HCT116 (cell line): ENCODE measurements at regions not wholly inside any gene's neighbourhood (a gene's known extent, or its start where the extent isn't known, plus 50 kb on each side); places are given as distances from the start of the nearest gene placed in this dataset.
"Not testable (repeated sequence)": the region's sequence is repeated elsewhere in the genome, so short reads cannot be mapped to it uniquely, and the experiment has no call there.

Experiments used
- CTCF ChIP-seq, 3 experiments: fragments of 200-600 bp in 1 of 3; sonication (generic) in 1 of 3; IDR thresholded peaks in 2 of 3; conservative IDR thresholded peaks in 1 of 3; 2 replicates each; pipeline ENCODE4 v1.5.1; 2012 to 2017; ENCODE audit warnings: low read depth in 2 of 3, low read length in 2 of 3, antibody characterized with exemption in 1 of 3, borderline replicate concordance in 1 of 3, control low read depth in 1 of 3, mild to moderate bottlenecking in 1 of 3, mixed read lengths in 1 of 3, mixed run types in 1 of 3, moderate library complexity in 1 of 3; ENCODE audit not compliant: insufficient read depth in 1 of 3
- EZH2 ChIP-seq: fragments of 200-600 bp; sonication (generic); IDR thresholded peaks from 2 replicates; pipeline ENCODE4 v1.6.1; 2017; ENCODE audit warnings: antibody characterized with exemption, mixed run types
- EZH2phosphoT487 ChIP-seq: fragments of 200-600 bp; IDR thresholded peaks from 2 replicates; pipeline ENCODE4 v1.6.1; 2018; ENCODE audit warnings: antibody characterized with exemption, borderline replicate concordance
- FOSL1 ChIP-seq: IDR thresholded peaks from 2 replicates; pipeline ENCODE4 v1.6.1; 2012; ENCODE audit warnings: low read depth
- POLR2A ChIP-seq: IDR thresholded peaks from 2 replicates; pipeline ENCODE4 v1.7.0; 2011; ENCODE audit warnings: borderline replicate concordance; ENCODE audit not compliant: insufficient read depth, insufficient read length; ENCODE audit errors: extremely low read depth
- REST ChIP-seq: IDR thresholded peaks from 2 replicates; pipeline ENCODE4 v1.6.1; 2012; ENCODE audit warnings: low read depth
- SP1 ChIP-seq: IDR thresholded peaks from 2 replicates; pipeline ENCODE4 v1.6.1; 2012; ENCODE audit warnings: low read depth
- ZNF274 ChIP-seq: fragments of 200-500 bp; sonication (Bioruptor generic); IDR thresholded peaks from 2 replicates; pipeline ENCODE4 v1.6.1; 2014; ENCODE audit warnings: mild to moderate bottlenecking, low read depth, low read length, inconsistent platforms

- not testable (repeated sequence) for TF ChIP-seq CTCF (IDR thresholded peaks at IDR 0.05 in 2 of 3, conservative IDR thresholded peaks at IDR 0.05 in 1 of 3; ENCODE audit: borderline replicate concordance in 1 of 3, insufficient read depth in 1 of 3, low read depth in 2 of 3, low read length in 2 of 3); EZH2; EZH2phosphoT487; REST; FOSL1; ZNF274; SP1; POLR2A
These were observed 90.2 kb upstream of the SEL1L start for GRCh38 chr14:81623771-81624396.
